SK-N-SH (cell line): ENCODE measurements at regions not wholly inside any gene's neighbourhood (a gene's known extent, or its start where the extent isn't known, plus 50 kb on each side); places are given as distances from the start of the nearest gene placed in this dataset.

ENCODE experiments used
- CTCF ChIA-PET: fragments of 300-600, 350-600 bp; formaldehyde crosslinking; extraction: SDS; loops from one replicate; lab custom pipeline; 2021; lab: Yijun Ruan, JAX
- POLR2A ChIA-PET: fragments of 350-600 bp; sonication (Branson Sonifier 250); formaldehyde crosslinking; extraction: SDS; loops from one replicate; lab custom pipeline; 2020; ENCODE audit warnings: antibody characterized with exemption, inconsistent platforms; lab: Yijun Ruan, JAX
- DNase-seq: peaks from one replicate; pipeline ENCODE4 v3.0.0; 2012
- H2AFZ ChIP-seq: fragments of 200-600 bp; sonication (generic); 2 replicates; pipeline ENCODE4 v1.8.1; 2016; ENCODE audit warnings: antibody characterized with exemption, mild to moderate bottlenecking, low read depth
- H3F3A ChIP-seq: fragments of 200-600 bp; sonication (generic); replicated peaks from 2 replicates; pipeline ENCODE3; 2016; ENCODE audit warnings: antibody characterized with exemption, mild to moderate bottlenecking; ENCODE audit not compliant: insufficient read depth
- H3K27ac ChIP-seq, 2 experiments: fragments of 200-500 bp in 1 of 2; fragments of 200-600 bp in 1 of 2; sonication (Bioruptor generic) in 1 of 2; sonication (generic), shearing (Covaris generic) in 1 of 2; 2 replicates each; pipeline versions ENCODE4 v1.5.1 to v1.6.1; 2014 to 2016; ENCODE audit warnings: low read depth in 2 of 2, inconsistent platforms in 1 of 2, low read length in 1 of 2, mild to moderate bottlenecking in 1 of 2, mixed read lengths in 1 of 2
- H3K27me3 ChIP-seq: fragments of 200-600 bp; sonication (generic), shearing (Covaris generic); 2 replicates; pipeline ENCODE4 v1.6.1; 2016; ENCODE audit warnings: mixed run types; ENCODE audit not compliant: insufficient read depth
- H3K36me3 ChIP-seq, 2 experiments: fragments of 200-500 bp in 1 of 2; fragments of 200-600 bp in 1 of 2; sonication (Bioruptor generic) in 1 of 2; sonication (generic) in 1 of 2; replicated peaks in 1 of 2; 2 replicates each; pipeline versions ENCODE3 to v1.5.1; 2014 to 2016; ENCODE audit warnings: low read length in 1 of 2, mild to moderate bottlenecking in 1 of 2; ENCODE audit not compliant: insufficient read depth in 2 of 2, control insufficient read depth in 1 of 2
- H3K4me1 ChIP-seq, 2 experiments: fragments of 200-500 bp in 1 of 2; fragments of 200-600 bp in 1 of 2; sonication (Bioruptor generic) in 1 of 2; sonication (generic), shearing (Covaris generic) in 1 of 2; 2 replicates each; pipeline versions ENCODE4 v1.5.1 to v1.6.1; 2014 to 2016; ENCODE audit warnings: low read depth in 1 of 2, low read length in 1 of 2, mixed run types in 1 of 2; ENCODE audit not compliant: insufficient read depth in 2 of 2, control insufficient read depth in 1 of 2
- H3K4me2 ChIP-seq: fragments of 200-600 bp; sonication (generic), shearing (Covaris generic); 2 replicates; pipeline ENCODE4 v1.6.1; 2017; ENCODE audit warnings: mixed run types
- H3K4me3 ChIP-seq, 2 experiments: fragments of 200-500 bp in 1 of 2; fragments of 200-600 bp in 1 of 2; sonication (Bioruptor generic) in 1 of 2; sonication (generic), shearing (Covaris generic) in 1 of 2; 2 replicates each; pipeline versions ENCODE4 v1.5.1 to v1.8.1; 2014 to 2016; ENCODE audit warnings: low read depth in 2 of 2, inconsistent platforms in 1 of 2, low read length in 1 of 2, mild to moderate bottlenecking in 1 of 2, mixed read lengths in 1 of 2, moderate library complexity in 1 of 2
- H3K79me2 ChIP-seq: fragments of 200-600 bp; sonication (generic); 2 replicates; pipeline ENCODE4 v1.8.1; 2017; ENCODE audit warnings: mild to moderate bottlenecking; ENCODE audit not compliant: insufficient read depth
- H3K9ac ChIP-seq: fragments of 200-600 bp; sonication (generic); 2 replicates; pipeline ENCODE4 v1.6.1; 2017; ENCODE audit warnings: mixed run types
- H3K9me2 ChIP-seq: fragments of 200-600 bp; sonication (generic); 2 replicates; pipeline ENCODE4 v1.6.1; 2017; ENCODE audit warnings: mixed run types
- H3K9me3 ChIP-seq: fragments of 200-600 bp; sonication (generic); 2 replicates; pipeline ENCODE4 v1.6.1; 2017; ENCODE audit warnings: mixed run types, mild to moderate bottlenecking, moderate library complexity
- H4K20me1 ChIP-seq: fragments of 200-600 bp; sonication (generic); 2 replicates; pipeline ENCODE4 v1.6.1; 2017; ENCODE audit warnings: mild to moderate bottlenecking, mixed run types; ENCODE audit not compliant: insufficient read depth
- ELF1 ChIP-seq: IDR thresholded peaks from 2 replicates; pipeline ENCODE4 v1.4.0; 2012
- EP300 ChIP-seq, 2 experiments: IDR thresholded peaks; 2 replicates each; pipeline versions ENCODE4 v1.4.0 to v1.6.1; 2012; ENCODE audit warnings: borderline replicate concordance in 1 of 2, low read depth in 1 of 2, low read length in 1 of 2
- EZH2phosphoT487 ChIP-seq: fragments of 200-600 bp; sonication (generic); IDR thresholded peaks from 2 replicates; pipeline ENCODE4 v1.6.1; 2017; ENCODE audit warnings: low read depth, mixed run types, mild to moderate bottlenecking, antibody characterized with exemption, moderate library complexity, borderline replicate concordance
- FOXJ3 ChIP-seq: sonication (generic); formaldehyde crosslinking; IDR thresholded peaks from 2 replicates; pipeline ENCODE4 v1.5.1; 2020; ENCODE audit warnings: mild to moderate bottlenecking, missing genetic modification reagents
- GATA2 ChIP-seq: sonication (generic); formaldehyde crosslinking; IDR thresholded peaks from 2 replicates; pipeline ENCODE4 v1.5.0; 2020; ENCODE audit warnings: mild to moderate bottlenecking, missing genetic modification reagents
- IRF3 ChIP-seq: fragments of 150-350 bp; IDR thresholded peaks from 2 replicates; pipeline ENCODE4 v1.6.1; 2016; ENCODE audit warnings: mild to moderate bottlenecking, low read depth, low read length
- JUND ChIP-seq: IDR thresholded peaks from 2 replicates; pipeline ENCODE4 v1.4.0; 2012
- MXI1 ChIP-seq: IDR thresholded peaks from 2 replicates; pipeline ENCODE4 v1.6.1; 2012; ENCODE audit warnings: mild to moderate bottlenecking, low read depth, low read length, improper control_type of control experiment
- NFIC ChIP-seq: IDR thresholded peaks from 2 replicates; pipeline ENCODE4 v1.4.0; 2012; ENCODE audit warnings: borderline replicate concordance
- RFX5 ChIP-seq: IDR thresholded peaks from 2 replicates; pipeline ENCODE4 v1.6.1; 2012; ENCODE audit warnings: mild to moderate bottlenecking, improper control_type of control experiment, low read length
- RXRA ChIP-seq: IDR thresholded peaks from 2 replicates; pipeline ENCODE4 v1.4.0; 2012; ENCODE audit warnings: low read depth, mild to moderate bottlenecking, borderline replicate concordance
- SMC3 ChIP-seq: IDR thresholded peaks from 2 replicates; pipeline ENCODE4 v1.6.1; 2012; ENCODE audit warnings: low read depth, low read length, improper control_type of control experiment
- TAF1 ChIP-seq: IDR thresholded peaks from 2 replicates; pipeline ENCODE4 v1.6.1; 2012; ENCODE audit warnings: low read depth, mild to moderate bottlenecking, low read length, moderate library complexity, borderline replicate concordance
- TCF12 ChIP-seq: IDR thresholded peaks from 2 replicates; pipeline ENCODE4 v1.4.0; 2012
- YY1 ChIP-seq: IDR thresholded peaks from 2 replicates; pipeline ENCODE4 v1.4.0; 2012; ENCODE audit warnings: low read depth, mild to moderate bottlenecking
- WGBS: methylation state at CpG from one replicate; pipeline ENCODE4 v1.1.6; 2017; ENCODE audit warnings: low lambda C conversion rate; 5-methylcytosine and 5-hydroxymethylcytosine counted together
- TF ChIP-seq, protein P1 (sequence below): IDR thresholded peaks from 2 replicates; pipeline ENCODE4; 2012
- TF ChIP-seq, protein P2 (sequence below): fragments of 150-350 bp; IDR thresholded peaks from 2 replicates; pipeline ENCODE4 v1.6.1; 2017; ENCODE audit warnings: antibody characterized with exemption, low read length, low read depth, borderline replicate concordance
- TF ChIP-seq, protein P3 (sequence below): fragments of 200-600 bp; sonication (generic); IDR thresholded peaks from 2 replicates; pipeline ENCODE4 v1.6.1; 2017; ENCODE audit warnings: antibody characterized with exemption, mild to moderate bottlenecking, moderate library complexity
- TF ChIP-seq, protein P4 (sequence below): IDR thresholded peaks from 2 replicates; pipeline ENCODE4 v1.4.0; 2012; ENCODE audit warnings: low read depth, borderline replicate concordance

GRCh38 chr2:121089166-121089510 lies 195.9 kb downstream of the TFCP2L1 start:
- Histone ChIP-seq H3F3A (no peaks in the 10 kb centered on the region), H2AFZ (no peak overlapping the region), H3K9me3 (no peaks in the 10 kb centered on the region), H3K4me1 (no peaks in the 10 kb centered on the region; a peak in 2 of 4 replicates)
- DNase-seq = no peak
- TF ChIP-seq NFIC (no peak), EZH2phosphoT487 (no peak), GATA2 (CRISPR knock-in tag) (no peak), TAF1 (no peak), EP300 (IDR thresholded peaks at IDR 0.05; ENCODE audit: borderline replicate concordance in 1 of 2, low read depth in 1 of 2, low read length in 1 of 2) (no peak), FOXJ3 (CRISPR knock-in tag) (no peak)
- TF ChIP-seq, protein P1, sequence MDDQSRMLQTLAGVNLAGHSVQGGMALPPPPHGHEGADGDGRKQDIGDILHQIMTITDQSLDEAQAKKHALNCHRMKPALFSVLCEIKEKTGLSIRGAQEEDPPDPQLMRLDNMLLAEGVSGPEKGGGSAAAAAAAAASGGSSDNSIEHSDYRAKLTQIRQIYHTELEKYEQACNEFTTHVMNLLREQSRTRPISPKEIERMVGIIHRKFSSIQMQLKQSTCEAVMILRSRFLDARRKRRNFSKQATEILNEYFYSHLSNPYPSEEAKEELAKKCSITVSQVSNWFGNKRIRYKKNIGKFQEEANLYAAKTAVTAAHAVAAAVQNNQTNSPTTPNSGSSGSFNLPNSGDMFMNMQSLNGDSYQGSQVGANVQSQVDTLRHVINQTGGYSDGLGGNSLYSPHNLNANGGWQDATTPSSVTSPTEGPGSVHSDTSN = no peak
- TF ChIP-seq, protein P2, sequence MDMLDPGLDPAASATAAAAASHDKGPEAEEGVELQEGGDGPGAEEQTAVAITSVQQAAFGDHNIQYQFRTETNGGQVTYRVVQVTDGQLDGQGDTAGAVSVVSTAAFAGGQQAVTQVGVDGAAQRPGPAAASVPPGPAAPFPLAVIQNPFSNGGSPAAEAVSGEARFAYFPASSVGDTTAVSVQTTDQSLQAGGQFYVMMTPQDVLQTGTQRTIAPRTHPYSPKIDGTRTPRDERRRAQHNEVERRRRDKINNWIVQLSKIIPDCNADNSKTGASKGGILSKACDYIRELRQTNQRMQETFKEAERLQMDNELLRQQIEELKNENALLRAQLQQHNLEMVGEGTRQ = no peak
- TF ChIP-seq, protein P3, sequence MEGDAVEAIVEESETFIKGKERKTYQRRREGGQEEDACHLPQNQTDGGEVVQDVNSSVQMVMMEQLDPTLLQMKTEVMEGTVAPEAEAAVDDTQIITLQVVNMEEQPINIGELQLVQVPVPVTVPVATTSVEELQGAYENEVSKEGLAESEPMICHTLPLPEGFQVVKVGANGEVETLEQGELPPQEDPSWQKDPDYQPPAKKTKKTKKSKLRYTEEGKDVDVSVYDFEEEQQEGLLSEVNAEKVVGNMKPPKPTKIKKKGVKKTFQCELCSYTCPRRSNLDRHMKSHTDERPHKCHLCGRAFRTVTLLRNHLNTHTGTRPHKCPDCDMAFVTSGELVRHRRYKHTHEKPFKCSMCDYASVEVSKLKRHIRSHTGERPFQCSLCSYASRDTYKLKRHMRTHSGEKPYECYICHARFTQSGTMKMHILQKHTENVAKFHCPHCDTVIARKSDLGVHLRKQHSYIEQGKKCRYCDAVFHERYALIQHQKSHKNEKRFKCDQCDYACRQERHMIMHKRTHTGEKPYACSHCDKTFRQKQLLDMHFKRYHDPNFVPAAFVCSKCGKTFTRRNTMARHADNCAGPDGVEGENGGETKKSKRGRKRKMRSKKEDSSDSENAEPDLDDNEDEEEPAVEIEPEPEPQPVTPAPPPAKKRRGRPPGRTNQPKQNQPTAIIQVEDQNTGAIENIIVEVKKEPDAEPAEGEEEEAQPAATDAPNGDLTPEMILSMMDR = no peak
- TF ChIP-seq, protein P4, sequence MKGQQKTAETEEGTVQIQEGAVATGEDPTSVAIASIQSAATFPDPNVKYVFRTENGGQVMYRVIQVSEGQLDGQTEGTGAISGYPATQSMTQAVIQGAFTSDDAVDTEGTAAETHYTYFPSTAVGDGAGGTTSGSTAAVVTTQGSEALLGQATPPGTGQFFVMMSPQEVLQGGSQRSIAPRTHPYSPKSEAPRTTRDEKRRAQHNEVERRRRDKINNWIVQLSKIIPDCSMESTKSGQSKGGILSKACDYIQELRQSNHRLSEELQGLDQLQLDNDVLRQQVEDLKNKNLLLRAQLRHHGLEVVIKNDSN = no peak
- TF ChIP-seq, all 33 proteins: peak for 0
- H3K36me3 ChIP-seq = no peaks in the 10 kb centered on the region
- no peak overlapping the region for H3K9ac ChIP-seq
- CTCF ChIA-PET = interaction anchor here (1.5 to 7.1 kb wide), 3 partner anchors 9 to 267 kb away, joined by 4 to 63 read pairs (median 25); no protein-coding TSS in a partner anchor
- H3K9me2 ChIP-seq = no peaks in the 10 kb centered on the region
- H3K4me3 ChIP-seq = no peak overlapping the region
- no peak overlapping the region for H3K4me2 ChIP-seq
- no peaks in the 10 kb centered on the region for H3K27me3 ChIP-seq
- H3K79me2 ChIP-seq = no peaks in the 10 kb centered on the region
- WGBS = 75% methylated on average over 10 of the region's 11 CpGs
- no peak overlapping the region for H3K27ac ChIP-seq
- no peaks in the 10 kb centered on the region for H4K20me1 ChIP-seq
- POLR2A ChIA-PET = no interaction called here

DNA sequence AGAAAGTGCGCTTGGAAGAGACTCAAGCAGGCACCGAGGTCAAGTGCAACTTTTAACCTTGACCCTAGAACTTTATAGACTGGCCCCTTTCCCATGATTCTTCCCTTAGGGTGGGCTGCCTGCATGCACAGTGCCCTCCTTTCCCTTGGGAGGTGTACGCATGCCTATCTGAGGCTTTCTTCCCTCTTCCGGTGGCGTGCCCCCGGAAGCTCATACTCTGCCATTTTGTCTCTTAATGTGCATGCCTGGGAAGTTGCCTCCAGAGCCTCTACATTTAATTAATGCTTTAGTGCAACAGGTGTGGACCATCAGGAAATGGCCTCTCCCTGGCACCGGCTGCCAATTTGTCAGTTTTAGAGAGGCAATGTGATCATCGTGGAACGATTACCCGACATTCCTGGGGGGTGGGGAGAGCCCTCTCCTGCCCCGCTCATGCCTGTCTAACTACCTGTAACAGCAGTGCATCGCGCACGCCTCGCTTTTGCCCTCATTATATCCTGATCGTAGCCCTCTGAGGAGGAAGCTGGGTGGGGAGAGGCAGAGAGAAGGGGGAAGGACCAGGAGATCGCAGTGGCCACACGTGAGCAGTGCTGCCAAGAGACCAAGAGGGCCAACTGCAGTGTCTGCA lies 194.8 kb downstream of the TFCP2L1 start:
- H3K4me3 ChIP-seq = no peak overlapping the region
- WGBS = 74% methylated on average over 16 of the region's 18 CpGs

More for the DNA sequence above, 194.8 kb downstream of the TFCP2L1 start:
- Histone ChIP-seq H3K27ac (no peak overlapping the region), H3K9ac (no peak overlapping the region), H2AFZ (no peak overlapping the region), H4K20me1 (no peaks in the 10 kb centered on the region), H3K4me2 (no peak overlapping the region), H3K27me3 (no peaks in the 10 kb centered on the region), H3F3A (no peaks in the 10 kb centered on the region), H3K9me2 (no peaks in the 10 kb centered on the region), H3K79me2 (no peaks in the 10 kb centered on the region), H3K9me3 (no peaks in the 10 kb centered on the region), H3K4me1 (peaks cover 0 to 2% of the 10 kb centered on the region in 2 experiments; a peak in 2 of 4 replicates), H3K36me3 (no peaks in the 10 kb centered on the region)
- ChIA-PET CTCF (interaction anchor here (1.3 to 3.3 kb wide), 3 partner anchors 9 to 357 kb away, joined by 5 to 20 read pairs (median 6); no protein-coding TSS in a partner anchor), POLR2A (no interaction called here)
- TF ChIP-seq NFIC (no peak), RXRA (no peak), TAF1 (no peak), FOXJ3 (CRISPR knock-in tag) (no peak), SMC3 (no peak), RFX5 (no peak), YY1 (no peak), ELF1 (no peak), IRF3 (no peak), JUND (no peak), MXI1 (no peak), TCF12 (no peak)
- TF ChIP-seq, protein P4 = no peak
- TF ChIP-seq, protein P2 = no peak
- no peak for DNase-seq
